ENCODE measurements at regions not wholly inside any gene's neighbourhood (a gene's known extent, or its start where the extent isn't known, plus 50 kb on each side); places are given as distances from the start of the nearest gene placed in this dataset.
A peak's percentile ranks its signal among the peaks of the same experiment; 100 is the strongest.

DNA sequence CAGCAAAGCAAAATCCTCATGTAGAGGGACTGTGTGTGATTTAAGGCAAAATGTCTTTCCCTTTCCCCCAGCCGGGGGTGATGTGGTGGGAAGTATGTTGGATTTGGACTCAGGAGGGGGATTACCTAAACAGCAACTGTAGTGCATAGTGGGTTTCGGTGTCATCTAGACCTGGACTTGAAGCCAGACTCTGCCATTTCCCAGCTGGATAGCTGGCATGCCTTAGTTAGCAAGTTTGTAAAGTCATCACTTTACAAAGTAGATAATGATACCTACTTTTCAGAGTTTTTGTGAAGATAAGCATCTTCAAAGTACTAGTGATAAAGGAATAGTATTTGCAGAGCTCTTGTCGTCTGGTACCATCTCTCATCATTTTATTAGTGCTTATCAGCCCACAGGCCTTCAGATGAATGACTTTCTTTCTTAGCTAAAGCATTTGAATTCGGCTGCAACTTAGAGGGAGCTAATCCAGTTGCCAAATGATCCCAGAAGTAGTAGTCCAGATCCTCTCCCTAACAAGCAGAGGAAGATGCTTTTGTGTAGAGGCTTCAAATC, 56.2 kb upstream of the ROR1 start:
- POLR2A ChIA-PET = no interaction called here
- no peak for DNase-seq
- WGBS (ENCODE audit: low lambda C conversion rate) = 69% methylated on average over 4 of the region's 4 CpGs

GRCh38 chr1:63718541-63718970, 55.3 kb upstream of the ROR1 start:
- Histone ChIP-seq H3K9ac (no peak overlapping the region), H3K9me3 (no peaks in the 10 kb centered on the region), H3K27ac (ENCODE audit: low read depth in 2 of 2, low read length in 1 of 2) (no peak overlapping the region), H3K4me1 (ENCODE audit: control insufficient read depth in 1 of 2, insufficient read depth in 2 of 2, low read depth in 1 of 2, low read length in 1 of 2) (peaks cover 8 to 9% of the 10 kb centered on the region in 2 experiments; a peak in 3 of 4 replicates), H2AFZ (ENCODE audit: low read depth) (no peak overlapping the region), H3K4me2 (no peak overlapping the region), H3F3A (replicated peaks; ENCODE audit: insufficient read depth) (peaks cover 6% of the 10 kb centered on the region), H3K9me2 (no peaks in the 10 kb centered on the region), H3K79me2 (ENCODE audit: insufficient read depth) (no peaks in the 10 kb centered on the region), H3K4me3 (ENCODE audit: low read depth in 2 of 2, low read length in 1 of 2) (no peak overlapping the region), H4K20me1 (ENCODE audit: insufficient read depth) (no peaks in the 10 kb centered on the region), H3K27me3 (ENCODE audit: insufficient read depth) (no peaks in the 10 kb centered on the region; the same call in 1 of the 2 replicates), H3K36me3 (replicated peaks in 1 of 2; ENCODE audit: control insufficient read depth in 1 of 2, insufficient read depth in 2 of 2, low read length in 1 of 2) (no peaks in the 10 kb centered on the region)
- DNase-seq = no peak
- WGBS (ENCODE audit: low lambda C conversion rate) = 85% methylated on average over 4 of the region's 4 CpGs
- ChIA-PET POLR2A (no interaction called here), CTCF (interaction anchor here (0.7 to 2.4 kb wide), 3 partner anchors 23 to 418 kb away, joined by 3 to 5 read pairs (median 4); no protein-coding TSS in a partner anchor)
- TF ChIP-seq, protein P1, sequence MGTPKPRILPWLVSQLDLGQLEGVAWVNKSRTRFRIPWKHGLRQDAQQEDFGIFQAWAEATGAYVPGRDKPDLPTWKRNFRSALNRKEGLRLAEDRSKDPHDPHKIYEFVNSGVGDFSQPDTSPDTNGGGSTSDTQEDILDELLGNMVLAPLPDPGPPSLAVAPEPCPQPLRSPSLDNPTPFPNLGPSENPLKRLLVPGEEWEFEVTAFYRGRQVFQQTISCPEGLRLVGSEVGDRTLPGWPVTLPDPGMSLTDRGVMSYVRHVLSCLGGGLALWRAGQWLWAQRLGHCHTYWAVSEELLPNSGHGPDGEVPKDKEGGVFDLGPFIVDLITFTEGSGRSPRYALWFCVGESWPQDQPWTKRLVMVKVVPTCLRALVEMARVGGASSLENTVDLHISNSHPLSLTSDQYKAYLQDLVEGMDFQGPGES (IDR thresholded peaks at IDR 0.05; ENCODE audit: low read depth, low read length) = no peak
- TF ChIP-seq YY1 (IDR thresholded peaks at IDR 0.05; ENCODE audit: low read depth) = no peak
- no peak for TF ChIP-seq RAD21 (IDR thresholded peaks at IDR 0.05; ENCODE audit: low read length)
- TF ChIP-seq ZBTB33 (IDR thresholded peaks at IDR 0.05; ENCODE audit: borderline replicate concordance, low read depth) = no peak
- TF ChIP-seq TEAD4 (IDR thresholded peaks at IDR 0.05; ENCODE audit: borderline replicate concordance, insufficient read depth) = no peak
- no peak for TF ChIP-seq FOXM1 (IDR thresholded peaks at IDR 0.05; ENCODE audit: low read depth)
- TF ChIP-seq CHD2 (IDR thresholded peaks at IDR 0.05; ENCODE audit: low read length, partially characterized antibody) = no peak
- TF ChIP-seq GABPA (IDR thresholded peaks at IDR 0.05; ENCODE audit: low read depth) = no peak
- TF ChIP-seq RFX5 (IDR thresholded peaks at IDR 0.05; ENCODE audit: low read length) = no peak

More for the DNA sequence above, 56.2 kb upstream of the ROR1 start:
- H3K4me3 ChIP-seq (ENCODE audit: low read depth in 2 of 2, low read length in 1 of 2) = no peak overlapping the region
- peaks cover 6% of the 10 kb centered on the region for H3F3A ChIP-seq (replicated peaks; ENCODE audit: insufficient read depth)
- peaks cover 8 to 9% of the 10 kb centered on the region in 2 experiments; a peak in 3 of 4 replicates for H3K4me1 ChIP-seq (ENCODE audit: control insufficient read depth in 1 of 2, insufficient read depth in 2 of 2, low read depth in 1 of 2, low read length in 1 of 2)
- no peaks in the 10 kb centered on the region for H4K20me1 ChIP-seq (ENCODE audit: insufficient read depth)
- H3K4me2 ChIP-seq = no peak overlapping the region
- no peak overlapping the region; a peak in 1 of 4 replicates for H3K27ac ChIP-seq (ENCODE audit: low read depth in 2 of 2, low read length in 1 of 2)
- TF ChIP-seq ELF1 (IDR thresholded peaks at IDR 0.05) = no peak
- TF ChIP-seq TCF12 (IDR thresholded peaks at IDR 0.05) = no peak
- TF ChIP-seq RXRA (IDR thresholded peaks at IDR 0.05; ENCODE audit: borderline replicate concordance, low read depth) = no peak
- TF ChIP-seq, protein P2, sequence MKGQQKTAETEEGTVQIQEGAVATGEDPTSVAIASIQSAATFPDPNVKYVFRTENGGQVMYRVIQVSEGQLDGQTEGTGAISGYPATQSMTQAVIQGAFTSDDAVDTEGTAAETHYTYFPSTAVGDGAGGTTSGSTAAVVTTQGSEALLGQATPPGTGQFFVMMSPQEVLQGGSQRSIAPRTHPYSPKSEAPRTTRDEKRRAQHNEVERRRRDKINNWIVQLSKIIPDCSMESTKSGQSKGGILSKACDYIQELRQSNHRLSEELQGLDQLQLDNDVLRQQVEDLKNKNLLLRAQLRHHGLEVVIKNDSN (IDR thresholded peaks at IDR 0.05; ENCODE audit: borderline replicate concordance, low read depth) = no peak
- no peak for TF ChIP-seq CHD2 (IDR thresholded peaks at IDR 0.05; ENCODE audit: low read length, partially characterized antibody)
- TF ChIP-seq GATA2 (CRISPR knock-in tag; IDR thresholded peaks at IDR 0.05) = peak; percentile 49
- TF ChIP-seq ZBTB33 (IDR thresholded peaks at IDR 0.05; ENCODE audit: borderline replicate concordance, low read depth) = no peak
- TF ChIP-seq USF2 (IDR thresholded peaks at IDR 0.05; ENCODE audit: borderline replicate concordance, low read depth, low read length) = no peak
- no peak for TF ChIP-seq TAF1 (IDR thresholded peaks at IDR 0.05; ENCODE audit: borderline replicate concordance, low read depth, low read length)
- CTCF ChIA-PET = interaction anchor here (0.7 to 2.4 kb wide), 5 partner anchors 13 to 43 kb away, joined by 3 to 5 read pairs (median 3); no protein-coding TSS in a partner anchor
- no peaks in the 10 kb centered on the region for H3K9me2 ChIP-seq
- H3K9ac ChIP-seq = no peak overlapping the region
- H2AFZ ChIP-seq (ENCODE audit: low read depth) = no peak overlapping the region
- H3K27me3 ChIP-seq (ENCODE audit: insufficient read depth) = no peaks in the 10 kb centered on the region; the same call in 1 of the 2 replicates
- H3K36me3 ChIP-seq (replicated peaks in 1 of 2; ENCODE audit: control insufficient read depth in 1 of 2, insufficient read depth in 2 of 2, low read length in 1 of 2) = no peaks in the 10 kb centered on the region
- H3K9me3 ChIP-seq = no peaks in the 10 kb centered on the region
- H3K79me2 ChIP-seq (ENCODE audit: insufficient read depth) = no peaks in the 10 kb centered on the region

Measured in SK-N-SH (cell line).